Coronary artery (tissue), 2 donors: ENCODE measurements at regions not wholly inside any gene's neighbourhood (a gene's known extent, or its start where the extent isn't known, plus 50 kb on each side); places are given as distances from the start of the nearest gene placed in this dataset.

ENCODE experiments used
- DNase-seq: peaks from one replicate; pipeline ENCODE4 v3.0.0-alpha.2; 2017; ENCODE audit warnings: low spot score
- H3K27ac ChIP-seq, 2 donors: fragments of 200-600 bp; sonication (generic); one replicate each; pipeline ENCODE4 v1.5.1; 2016 to 2019
- H3K4me3 ChIP-seq: fragments of 200-600 bp; sonication (generic); 2 replicates; pipeline ENCODE4 v1.5.1; 2016; ENCODE audit warnings: mild to moderate bottlenecking, moderate library complexity
- TF ChIP-seq, protein P1 (sequence below): fragments of 200-600 bp; sonication (generic); IDR thresholded peaks from one replicate; pipeline ENCODE4 v1.5.1; 2019; ENCODE audit warnings: antibody characterized with exemption

DNA sequence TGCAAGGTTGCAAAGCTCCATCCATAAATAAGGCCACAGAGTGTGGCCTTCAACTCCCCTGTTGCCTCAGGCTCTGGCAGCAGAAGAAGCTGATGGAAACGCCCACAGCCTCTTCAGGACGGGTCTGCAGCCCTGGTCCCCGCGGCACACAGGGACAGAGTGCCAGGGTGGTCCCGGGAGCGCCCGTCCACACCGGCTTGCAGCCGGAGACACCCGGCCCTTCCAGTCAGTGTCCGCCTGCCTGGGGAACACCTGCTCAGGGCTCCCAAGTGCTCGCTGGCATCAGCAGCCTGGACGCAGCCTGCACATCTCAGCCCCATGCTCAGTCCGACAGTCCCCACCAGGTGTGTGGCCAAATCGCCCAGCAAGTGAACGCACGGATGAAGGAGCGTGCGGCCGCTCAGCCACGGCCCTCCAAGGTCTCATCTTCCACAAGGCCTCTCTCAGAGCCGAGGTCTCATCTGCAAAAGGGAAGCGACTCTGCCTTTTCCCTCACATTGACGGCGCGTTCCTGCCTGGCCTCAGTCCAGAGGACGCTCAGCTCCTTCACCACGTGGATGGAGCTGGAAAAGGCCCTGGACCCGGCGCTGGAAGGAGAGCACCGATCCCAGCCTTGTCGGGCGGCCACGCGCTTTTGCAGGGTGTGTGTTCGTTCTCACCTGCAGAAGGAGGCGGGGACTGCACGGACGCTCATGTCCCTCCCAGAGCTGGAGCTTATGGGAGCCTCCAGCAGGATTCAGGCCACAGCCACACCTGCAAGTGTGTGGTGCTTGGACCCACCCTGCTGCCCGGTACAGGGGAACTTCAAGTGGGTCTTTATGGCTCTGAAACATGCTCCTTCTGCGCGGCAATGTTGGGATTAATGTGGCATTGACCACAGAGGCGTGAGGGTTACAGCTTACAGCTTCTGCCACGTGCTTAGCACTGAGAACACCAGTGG is 180.4 kb downstream of the DLL1 start:
- peak; percentile 69 for DNase-seq
- no peak overlapping the region for H3K4me3 ChIP-seq

DNA sequence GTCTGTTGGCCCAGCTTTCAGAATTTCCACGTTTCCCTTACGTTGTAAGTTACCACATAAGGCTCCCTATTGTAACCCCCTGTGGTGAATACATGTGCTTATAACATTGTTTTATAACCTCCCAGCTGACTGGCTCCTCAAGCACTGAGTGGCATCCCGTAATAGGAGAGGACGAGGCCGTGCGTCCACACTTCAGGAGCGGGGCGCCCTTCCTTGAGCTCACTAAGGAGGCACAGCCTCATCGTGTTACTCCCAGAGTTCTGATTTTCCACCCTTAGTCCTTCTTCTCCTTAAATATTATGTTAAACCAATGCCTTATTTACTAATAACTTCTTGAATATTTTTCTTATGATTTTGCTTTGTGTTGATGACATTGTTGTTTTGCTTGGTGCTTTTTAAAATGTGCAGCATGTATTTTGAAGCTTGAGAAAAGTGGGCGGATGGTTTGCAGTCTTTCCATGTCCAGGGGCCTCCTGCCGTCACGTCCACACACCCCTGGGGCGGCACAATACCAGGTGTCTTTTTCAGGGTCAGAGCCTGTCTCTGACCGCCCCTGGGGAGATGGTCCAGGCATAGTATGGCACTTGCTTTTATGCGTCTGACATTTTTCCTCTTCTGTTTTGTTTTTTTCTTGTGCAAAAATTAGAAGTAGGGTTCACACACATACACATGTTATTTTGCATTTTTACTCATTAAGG is 181.8 kb downstream of the DLL1 start:
- peak; percentile 56 for DNase-seq
- TF ChIP-seq, protein P1, sequence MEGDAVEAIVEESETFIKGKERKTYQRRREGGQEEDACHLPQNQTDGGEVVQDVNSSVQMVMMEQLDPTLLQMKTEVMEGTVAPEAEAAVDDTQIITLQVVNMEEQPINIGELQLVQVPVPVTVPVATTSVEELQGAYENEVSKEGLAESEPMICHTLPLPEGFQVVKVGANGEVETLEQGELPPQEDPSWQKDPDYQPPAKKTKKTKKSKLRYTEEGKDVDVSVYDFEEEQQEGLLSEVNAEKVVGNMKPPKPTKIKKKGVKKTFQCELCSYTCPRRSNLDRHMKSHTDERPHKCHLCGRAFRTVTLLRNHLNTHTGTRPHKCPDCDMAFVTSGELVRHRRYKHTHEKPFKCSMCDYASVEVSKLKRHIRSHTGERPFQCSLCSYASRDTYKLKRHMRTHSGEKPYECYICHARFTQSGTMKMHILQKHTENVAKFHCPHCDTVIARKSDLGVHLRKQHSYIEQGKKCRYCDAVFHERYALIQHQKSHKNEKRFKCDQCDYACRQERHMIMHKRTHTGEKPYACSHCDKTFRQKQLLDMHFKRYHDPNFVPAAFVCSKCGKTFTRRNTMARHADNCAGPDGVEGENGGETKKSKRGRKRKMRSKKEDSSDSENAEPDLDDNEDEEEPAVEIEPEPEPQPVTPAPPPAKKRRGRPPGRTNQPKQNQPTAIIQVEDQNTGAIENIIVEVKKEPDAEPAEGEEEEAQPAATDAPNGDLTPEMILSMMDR: no peak
- H3K4me3 ChIP-seq: no peak overlapping the region
- H3K27ac ChIP-seq: no peak overlapping the region

More for the DNA sequence above, 180.4 kb downstream of the DLL1 start:
- H3K27ac ChIP-seq: no peak overlapping the region
- TF ChIP-seq, protein P1: no peak

DNA sequence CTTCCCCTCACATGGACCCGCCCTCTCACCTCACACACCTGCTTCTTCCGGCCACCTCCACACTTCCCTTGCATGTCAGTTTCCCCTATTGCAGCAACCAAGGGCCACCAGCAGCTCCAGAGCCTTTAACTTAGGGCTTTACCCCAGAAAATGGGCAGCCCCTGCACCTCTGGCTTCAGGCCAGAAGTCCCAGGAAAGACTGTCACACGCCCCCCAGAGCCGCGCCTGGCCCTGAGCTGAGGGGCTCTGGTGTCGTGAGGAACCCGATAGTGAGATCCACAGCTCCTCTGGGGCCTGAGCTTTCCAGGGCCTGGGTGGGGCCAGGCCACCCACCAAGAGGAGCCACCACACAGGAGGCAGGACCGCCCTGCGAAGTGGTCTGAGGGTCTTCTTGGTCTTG is 182.4 kb downstream of the DLL1 start:
- TF ChIP-seq, protein P1: no peak
- Histone ChIP-seq H3K4me3 (no peak overlapping the region), H3K27ac (no peak overlapping the region)
- DNase-seq: peak; percentile 60

DNA sequence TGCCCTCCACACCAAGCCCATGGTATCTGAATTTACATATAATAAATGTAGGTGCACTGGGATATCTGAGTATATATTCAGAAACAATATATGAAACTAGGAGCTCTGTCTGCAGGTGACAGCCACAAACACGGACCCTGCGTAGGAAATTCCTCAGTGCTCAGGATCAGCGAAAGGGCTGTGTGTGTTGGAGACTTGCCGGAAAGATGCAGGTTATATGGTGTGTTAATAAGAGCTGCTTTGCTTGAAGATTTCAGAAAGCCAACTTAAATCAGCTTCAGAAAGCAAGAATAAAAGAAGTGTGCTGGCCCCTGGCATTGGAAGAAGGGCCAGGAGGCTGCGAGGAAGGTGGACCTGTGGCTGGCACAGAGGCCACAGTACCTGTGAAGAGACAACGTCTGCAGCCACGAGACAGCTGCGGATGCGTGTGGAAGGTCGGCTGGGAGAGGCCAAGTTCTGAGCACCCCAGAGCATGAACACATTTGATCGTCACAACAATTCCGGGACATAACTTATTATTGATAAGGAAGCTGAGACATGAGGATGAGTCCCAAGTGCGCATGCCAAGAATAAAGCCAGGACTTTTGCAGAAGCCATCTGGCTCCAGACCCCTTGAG is 183.2 kb downstream of the DLL1 start:
- peak; percentile 7 for DNase-seq
- Histone ChIP-seq H3K4me3 (no peak overlapping the region), H3K27ac (no peak overlapping the region)
- TF ChIP-seq, protein P1: no peak

- no peak overlapping the region for H3K4me3 ChIP-seq
- DNase-seq: peak; percentile 58
- TF ChIP-seq, protein P1: no peak
- no peak overlapping the region for H3K27ac ChIP-seq
These were observed 183.9 kb downstream of the DLL1 start for GRCh38 chr6:170106906-170107525.

DNA sequence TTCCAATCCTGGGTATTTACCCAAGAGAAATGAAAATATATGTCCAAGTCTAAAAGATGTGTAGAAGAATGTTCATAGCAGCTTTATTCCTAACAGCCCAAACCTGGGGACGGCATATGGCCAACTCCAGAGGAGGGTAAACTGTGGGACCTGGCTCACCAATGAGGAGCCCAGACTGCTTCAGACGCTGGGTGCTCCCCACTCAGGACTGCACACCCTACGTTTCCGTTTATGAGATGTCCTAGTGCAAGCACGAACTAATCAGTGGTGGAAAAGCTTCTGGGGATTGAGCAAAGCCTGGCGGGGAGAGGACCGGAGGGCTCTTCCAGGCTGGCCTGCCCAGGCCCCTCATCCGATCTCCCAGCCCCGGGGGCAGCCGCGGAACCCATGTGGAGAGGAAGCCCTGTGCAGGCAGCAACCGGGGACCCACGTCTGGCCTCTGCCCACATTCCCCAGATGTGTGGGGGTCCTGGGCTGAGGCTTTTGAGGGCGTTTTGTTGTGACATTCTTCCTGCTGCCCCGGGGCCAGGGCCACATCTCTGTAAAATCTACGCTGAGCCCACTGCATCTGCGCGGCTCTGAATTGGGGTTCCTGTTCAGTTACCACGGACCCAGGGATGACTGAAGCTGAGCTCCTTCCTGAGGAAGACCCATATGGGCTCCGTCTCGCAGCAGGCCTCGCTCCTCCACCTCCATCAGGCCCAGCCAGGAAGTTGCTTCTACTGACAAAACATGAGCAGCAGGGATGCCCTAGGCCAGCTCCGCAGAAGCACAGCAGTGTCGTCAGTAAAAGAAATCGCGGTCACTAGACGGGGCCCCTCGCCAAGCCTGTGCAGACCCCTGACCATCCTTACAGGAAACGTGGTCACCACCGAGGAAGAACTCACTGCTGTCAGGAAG is 188.0 kb downstream of the DLL1 start:
- TF ChIP-seq, protein P1: no peak
- H3K4me3 ChIP-seq: no peak overlapping the region
- no peak overlapping the region for H3K27ac ChIP-seq
- peak; percentile 57 for DNase-seq
